Neural cell (in vitro differentiated cells): ENCODE measurements at regions not wholly inside any gene's neighbourhood (a gene's known extent, or its start where the extent isn't known, plus 50 kb on each side); places are given as distances from the start of the nearest gene placed in this dataset.

Experiments used
- H2AFZ ChIP-seq: fragments of 200-600, 300-800 bp; sonication (generic), shearing (Covaris generic); 2 replicates; pipeline ENCODE4 v1.6.0; 2014; ENCODE audit warnings: low read depth, mild to moderate bottlenecking, antibody characterized with exemption, low read length, moderate library complexity
- H3F3A ChIP-seq: fragments of 200-600 bp; shearing (Covaris generic); 2 replicates; pipeline ENCODE4 v1.6.1; 2016; ENCODE audit warnings: mild to moderate bottlenecking, moderate library complexity, mixed read lengths, antibody characterized with exemption, low read length; ENCODE audit not compliant: insufficient read depth, poor library complexity, severe bottlenecking
- H3K27ac ChIP-seq: fragments of 200-600, 300-800 bp; sonication (generic), shearing (Covaris generic); 2 replicates; pipeline ENCODE4 v1.5.1; 2014; ENCODE audit warnings: mild to moderate bottlenecking, low read length, moderate library complexity
- H3K27me3 ChIP-seq: fragments of 300-800, 200-600 bp; sonication (generic), shearing (Covaris generic); 2 replicates; pipeline ENCODE4 v1.6.0; 2014; ENCODE audit warnings: mild to moderate bottlenecking, low read depth, low read length, moderate library complexity; ENCODE audit not compliant: insufficient read depth
- H3K36me3 ChIP-seq: fragments of 300-800, 200-600 bp; sonication (generic), shearing (Covaris generic); 2 replicates; pipeline ENCODE4 v1.5.1; 2014; ENCODE audit warnings: mild to moderate bottlenecking, antibody characterized with exemption, low read length, moderate library complexity; ENCODE audit not compliant: insufficient read depth
- H3K4me2 ChIP-seq: fragments of 300-800, 200-600 bp; sonication (generic), shearing (Covaris generic); 2 replicates; pipeline ENCODE4 v1.6.0; 2014; ENCODE audit warnings: mild to moderate bottlenecking, low read length
- H3K4me3 ChIP-seq: fragments of 300-800, 200-600 bp; sonication (generic), shearing (Covaris generic); 2 replicates; pipeline ENCODE4 v1.5.1; 2014; ENCODE audit warnings: mild to moderate bottlenecking, low read length, moderate library complexity
- H3K79me2 ChIP-seq: fragments of 200-600 bp; shearing (Covaris generic); replicated peaks from 2 replicates; pipeline ENCODE4 v1.6.0; 2014; ENCODE audit warnings: mild to moderate bottlenecking, low read length, moderate library complexity; ENCODE audit not compliant: insufficient read depth
- H3K9ac ChIP-seq: fragments of 300-800, 200-600 bp; sonication (generic), shearing (Covaris generic); 2 replicates; pipeline ENCODE4 v1.6.1; 2016; ENCODE audit warnings: mild to moderate bottlenecking, low read length, mixed read lengths
- H3K9me2 ChIP-seq: fragments of 200-600 bp; shearing (Covaris generic); 2 replicates; pipeline ENCODE4 v1.6.1; 2016; ENCODE audit warnings: mild to moderate bottlenecking, low read length, mixed read lengths; ENCODE audit not compliant: insufficient read depth
- H3K9me3 ChIP-seq: fragments of 200-600, 300-800 bp; sonication (generic), shearing (Covaris generic); 2 replicates; pipeline ENCODE4 v1.6.1; 2016; ENCODE audit warnings: mild to moderate bottlenecking, mixed run types, low read length, moderate library complexity, mixed read lengths
- H4K20me1 ChIP-seq: fragments of 200-600 bp; shearing (Covaris generic); 2 replicates; pipeline ENCODE4 v1.6.1; 2016; ENCODE audit warnings: mild to moderate bottlenecking, mixed run types; ENCODE audit not compliant: insufficient read depth
- CTCF ChIP-seq: fragments of 450-650 bp; IDR thresholded peaks from 2 replicates; pipeline ENCODE4 v1.5.1; 2014; ENCODE audit warnings: antibody characterized with exemption, mild to moderate bottlenecking, moderate library complexity; ENCODE audit not compliant: poor library complexity, severe bottlenecking
- EP300 ChIP-seq: fragments of 450-650 bp; conservative IDR thresholded peaks from 2 replicates; pipeline ENCODE4 v1.6.1; 2014; ENCODE audit warnings: antibody characterized with exemption, mild to moderate bottlenecking, moderate library complexity; ENCODE audit not compliant: poor library complexity, severe bottlenecking
- EZH2 ChIP-seq: fragments of 200-600, 300-800 bp; shearing (Covaris generic), sonication (generic); IDR thresholded peaks from 2 replicates; pipeline ENCODE4 v1.6.1; 2014; ENCODE audit warnings: antibody characterized with exemption, low read length, borderline replicate concordance, mild to moderate bottlenecking; ENCODE audit not compliant: insufficient read depth, poor library complexity, severe bottlenecking
- MXI1 ChIP-seq: fragments of 450-650 bp; conservative IDR thresholded peaks from 2 replicates; pipeline ENCODE4 v1.6.1; 2014; ENCODE audit warnings: antibody characterized with exemption, mild to moderate bottlenecking; ENCODE audit not compliant: poor library complexity, severe bottlenecking
- POLR2AphosphoS5 ChIP-seq: IDR thresholded peaks from 2 replicates; pipeline ENCODE4 v1.6.1; 2012
- RAD21 ChIP-seq: fragments of 450-650 bp; conservative IDR thresholded peaks from 2 replicates; pipeline ENCODE4 v1.6.1; 2014; ENCODE audit warnings: antibody characterized with exemption, mild to moderate bottlenecking, moderate library complexity
- REST ChIP-seq: IDR thresholded peaks from 2 replicates; pipeline ENCODE4 v1.6.1; 2012; ENCODE audit warnings: borderline replicate concordance
- SMC3 ChIP-seq: fragments of 450-650 bp; conservative IDR thresholded peaks from 2 replicates; pipeline ENCODE4 v1.6.1; 2014; ENCODE audit warnings: antibody characterized with exemption, mild to moderate bottlenecking, moderate library complexity; ENCODE audit not compliant: poor library complexity
- TAF1 ChIP-seq: IDR thresholded peaks from 2 replicates; pipeline ENCODE4 v1.6.1; 2012; ENCODE audit warnings: low read depth

- Histone ChIP-seq H3K27ac (no peak overlapping the region), H3K9ac (no peak overlapping the region), H3K4me2 (no peak overlapping the region)
These were observed 290.4 kb upstream of the MON1B start for GRCh38 chr16:76900285-76901263.

More at GRCh38 chr16:76900285-76901263, 290.4 kb upstream of the MON1B start:
- Histone ChIP-seq H3K9me3 (no peaks in the 10 kb centered on the region), H2AFZ (no peak overlapping the region), H4K20me1 (no peaks in the 10 kb centered on the region), H3K9me2 (no peaks in the 10 kb centered on the region), H3K36me3 (no peaks in the 10 kb centered on the region), H3F3A (no peaks in the 10 kb centered on the region), H3K79me2 (no peaks in the 10 kb centered on the region), H3K4me3 (no peak overlapping the region), H3K27me3 (no peaks in the 10 kb centered on the region)
- TF ChIP-seq CTCF (no peak), POLR2AphosphoS5 (no peak), MXI1 (no peak), REST (no peak), TAF1 (no peak), EP300 (no peak), RAD21 (no peak), EZH2 (no peak), SMC3 (no peak)
